HG03060 (cell line): ENCODE measurements at regions not wholly inside any gene's neighbourhood (a gene's known extent, or its start where the extent isn't known, plus 50 kb on each side); places are given as distances from the start of the nearest gene placed in this dataset.
A peak's percentile ranks its signal among the peaks of the same experiment; 100 is the strongest.

Experiments
- ATAC-seq: cut with Tn5 transposase; IDR thresholded peaks from one replicate; pipeline ENCODE4 v1.9.1; 2021; ENCODE audit warnings: low read depth, moderate number of reproducible peaks; ENCODE audit not compliant: unreplicated experiment

GRCh38 chr5:167447466-167448375 is 843.7 kb upstream of the WWC1 start:
- no peak for ATAC-seq

- ATAC-seq = no peak
These were observed 843.1 kb upstream of the WWC1 start for GRCh38 chr5:167448376-167448775.

- no peak for ATAC-seq
These were observed 840.4 kb upstream of the WWC1 start for GRCh38 chr5:167451076-167451475.

GRCh38 chr5:167452136-167452535 is 839.3 kb upstream of the WWC1 start:
- no peak for ATAC-seq

- ATAC-seq = no peak
These were observed 838.0 kb upstream of the WWC1 start for GRCh38 chr5:167453246-167454030.

GRCh38 chr5:167458412-167458811 is 833.0 kb upstream of the WWC1 start:
- no peak for ATAC-seq

- ATAC-seq = no peak
These were observed 830.9 kb upstream of the WWC1 start for GRCh38 chr5:167460449-167461020.

- ATAC-seq = no peak
These were observed 827.5 kb upstream of the WWC1 start for GRCh38 chr5:167463939-167464338.

GRCh38 chr5:167466992-167467391 is 824.5 kb upstream of the WWC1 start:
- ATAC-seq = no peak

GRCh38 chr5:167472566-167473108 is 818.8 kb upstream of the WWC1 start:
- ATAC-seq = no peak

GRCh38 chr5:167478188-167478587 is 813.3 kb upstream of the WWC1 start:
- no peak for ATAC-seq

- no peak for ATAC-seq
These were observed 811.7 kb upstream of the WWC1 start for GRCh38 chr5:167479779-167480178.

- no peak for ATAC-seq
These were observed 810.1 kb upstream of the WWC1 start for GRCh38 chr5:167481345-167481744.

- ATAC-seq = no peak
These were observed 808.9 kb upstream of the WWC1 start for GRCh38 chr5:167482555-167482954.

GRCh38 chr5:167485061-167485774 is 806.2 kb upstream of the WWC1 start:
- ATAC-seq = no peak

- no peak for ATAC-seq
These were observed 803.1 kb upstream of the WWC1 start for GRCh38 chr5:167488371-167488770.

- peak; percentile 59 for ATAC-seq
These were observed 802.2 kb upstream of the WWC1 start for GRCh38 chr5:167489202-167489601.

- ATAC-seq = no peak
These were observed 787.3 kb upstream of the WWC1 start for GRCh38 chr5:167503926-167504720.

GRCh38 chr5:167507463-167508233 is 783.8 kb upstream of the WWC1 start:
- ATAC-seq = no peak
